Umbilical cord (tissue), 1 donor: ENCODE measurements at regions not wholly inside any gene's neighbourhood (a gene's known extent, or its start where the extent isn't known, plus 50 kb on each side); places are given as distances from the start of the nearest gene placed in this dataset.
"Not testable (repeated sequence)": the region's sequence is repeated elsewhere in the genome, so short reads cannot be mapped to it uniquely, and the experiment has no call there.

Experiments used
- DNase-seq: peaks from one replicate; pipeline ENCODE4 v3.0.0-alpha.2; 2015; ENCODE audit warnings: low spot score

GRCh38 chr3:18237251-18238005, 187.7 kb downstream of the SATB1 start:
- no peak for DNase-seq

- DNase-seq: no peak
Observed at GRCh38 chr3:18236726-18237125, 188.4 kb downstream of the SATB1 start.

GRCh38 chr3:18234717-18235335, 190.3 kb downstream of the SATB1 start:
- peak; percentile 77 for DNase-seq

- DNase-seq: peak; percentile 40
Observed at GRCh38 chr3:18233987-18234716, 191.0 kb downstream of the SATB1 start.

GRCh38 chr3:18232317-18232716, 192.8 kb downstream of the SATB1 start:
- DNase-seq: peak; percentile 38

- DNase-seq: no peak
Observed at GRCh38 chr3:18228060-18228459, 197.1 kb downstream of the SATB1 start.

- no peak for DNase-seq
Observed at GRCh38 chr3:18225709-18226108, 199.4 kb downstream of the SATB1 start.

GRCh38 chr3:18224426-18224825, 200.7 kb downstream of the SATB1 start:
- DNase-seq: no peak

- no peak for DNase-seq
Observed at GRCh38 chr3:18223974-18224373, 201.2 kb downstream of the SATB1 start.

GRCh38 chr3:18223571-18223970, 201.6 kb downstream of the SATB1 start:
- DNase-seq: no peak

GRCh38 chr3:18222686-18223085, 202.5 kb downstream of the SATB1 start:
- DNase-seq: no peak

GRCh38 chr3:18217507-18218174, 207.5 kb downstream of the SATB1 start:
- DNase-seq: no peak

- no peak for DNase-seq
Observed at GRCh38 chr3:18216996-18217395, 208.1 kb downstream of the SATB1 start.

GRCh38 chr3:18215639-18216038, 209.5 kb downstream of the SATB1 start:
- no peak for DNase-seq

- no peak for DNase-seq
Observed at GRCh38 chr3:18211116-18211515, 214.0 kb downstream of the SATB1 start.

GRCh38 chr3:18208856-18209255, 216.3 kb downstream of the SATB1 start:
- DNase-seq: no peak

- no peak for DNase-seq
Observed at GRCh38 chr3:18208091-18208490, 217.0 kb downstream of the SATB1 start.

- DNase-seq: no peak
Observed at GRCh38 chr3:18207226-18207625, 217.9 kb downstream of the SATB1 start.

- DNase-seq: not testable (repeated sequence)
Observed at GRCh38 chr3:18205701-18206100, 219.4 kb downstream of the SATB1 start.

- DNase-seq: no peak
Observed at GRCh38 chr3:18201315-18201714, 223.8 kb downstream of the SATB1 start.

- no peak for DNase-seq
Observed at GRCh38 chr3:18199757-18200156, 225.4 kb downstream of the SATB1 start.

GRCh38 chr3:18195836-18196235, 229.3 kb downstream of the SATB1 start:
- DNase-seq: no peak
